GM10248 (cell line): ENCODE measurements at regions not wholly inside any gene's neighbourhood (a gene's known extent, or its start where the extent isn't known, plus 50 kb on each side); places are given as distances from the start of the nearest gene placed in this dataset.

ENCODE experiments used
- CTCF ChIA-PET: fragments of 300-600 bp; sonication (Branson Sonifier 250); formaldehyde crosslinking; extraction: SDS; loops from one replicate; lab custom pipeline; 2021; ENCODE audit warnings: antibody characterized with exemption; lab: Yijun Ruan, JAX
- POLR2A ChIA-PET: fragments of 350-650 bp; sonication (Branson Sonifier 250); formaldehyde crosslinking; extraction: SDS; loops from one replicate; lab custom pipeline; 2020; ENCODE audit warnings: antibody characterized with exemption; lab: Yijun Ruan, JAX
- DNase-seq: peaks from one replicate; pipeline ENCODE4 v3.0.0; 2012; ENCODE audit errors: extremely low spot score
- TF ChIP-seq, protein P1 (sequence below): IDR thresholded peaks from 2 replicates; pipeline ENCODE4 v1.5.1; 2012; ENCODE audit warnings: mild to moderate bottlenecking, low read depth; ENCODE audit errors: extremely low read depth, missing control alignments, control extremely low read depth

DNA sequence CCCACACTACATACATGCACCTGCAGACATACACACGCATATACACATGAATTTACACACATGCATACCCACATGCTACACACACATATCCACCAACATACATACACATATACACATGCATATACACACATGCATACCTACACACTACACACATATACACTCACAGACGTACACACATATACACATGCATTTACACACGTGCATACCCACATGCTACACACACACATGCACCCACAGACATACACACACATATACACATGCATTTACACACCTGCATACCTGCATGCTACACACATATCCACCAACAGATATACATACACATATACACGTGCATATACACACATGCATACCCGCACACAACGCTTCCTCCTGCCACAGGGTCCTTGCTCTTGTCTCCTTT, 61.2 kb upstream of the SLC25A33 start:
- ChIA-PET POLR2A (no interaction called here), CTCF (no interaction called here)
- TF ChIP-seq, protein P1, sequence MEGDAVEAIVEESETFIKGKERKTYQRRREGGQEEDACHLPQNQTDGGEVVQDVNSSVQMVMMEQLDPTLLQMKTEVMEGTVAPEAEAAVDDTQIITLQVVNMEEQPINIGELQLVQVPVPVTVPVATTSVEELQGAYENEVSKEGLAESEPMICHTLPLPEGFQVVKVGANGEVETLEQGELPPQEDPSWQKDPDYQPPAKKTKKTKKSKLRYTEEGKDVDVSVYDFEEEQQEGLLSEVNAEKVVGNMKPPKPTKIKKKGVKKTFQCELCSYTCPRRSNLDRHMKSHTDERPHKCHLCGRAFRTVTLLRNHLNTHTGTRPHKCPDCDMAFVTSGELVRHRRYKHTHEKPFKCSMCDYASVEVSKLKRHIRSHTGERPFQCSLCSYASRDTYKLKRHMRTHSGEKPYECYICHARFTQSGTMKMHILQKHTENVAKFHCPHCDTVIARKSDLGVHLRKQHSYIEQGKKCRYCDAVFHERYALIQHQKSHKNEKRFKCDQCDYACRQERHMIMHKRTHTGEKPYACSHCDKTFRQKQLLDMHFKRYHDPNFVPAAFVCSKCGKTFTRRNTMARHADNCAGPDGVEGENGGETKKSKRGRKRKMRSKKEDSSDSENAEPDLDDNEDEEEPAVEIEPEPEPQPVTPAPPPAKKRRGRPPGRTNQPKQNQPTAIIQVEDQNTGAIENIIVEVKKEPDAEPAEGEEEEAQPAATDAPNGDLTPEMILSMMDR = no peak

DNA sequence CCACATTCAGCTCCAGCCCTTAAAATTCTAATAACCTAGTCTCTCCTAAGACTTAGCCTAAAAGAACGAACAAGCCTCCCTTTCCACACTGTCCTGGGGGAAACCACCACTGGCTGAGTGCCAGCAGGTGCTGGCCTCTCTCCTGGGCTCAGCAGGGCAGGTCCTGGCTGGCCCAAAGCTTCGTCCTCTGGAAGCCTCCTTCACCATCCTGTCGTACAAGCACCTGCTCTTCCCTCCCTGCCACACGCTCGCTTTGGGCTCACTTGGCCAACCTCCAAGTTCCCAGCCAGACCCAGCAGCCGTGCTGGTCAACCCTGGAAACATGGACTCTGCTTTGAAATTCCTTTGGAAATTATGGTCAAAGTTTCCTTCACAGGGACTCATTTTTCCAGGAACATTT, 58.2 kb upstream of the SLC25A33 start:
- ChIA-PET CTCF (interaction anchor here (1.2 to 4.0 kb wide), 2 partner anchors 10 to 17 kb away, joined by 4 to 14 read pairs; no protein-coding TSS in a partner anchor), POLR2A (no interaction called here)
- TF ChIP-seq, protein P1 = no peak
- DNase-seq = no peak

More for the DNA sequence above, 61.2 kb upstream of the SLC25A33 start:
- no peak for DNase-seq

DNA sequence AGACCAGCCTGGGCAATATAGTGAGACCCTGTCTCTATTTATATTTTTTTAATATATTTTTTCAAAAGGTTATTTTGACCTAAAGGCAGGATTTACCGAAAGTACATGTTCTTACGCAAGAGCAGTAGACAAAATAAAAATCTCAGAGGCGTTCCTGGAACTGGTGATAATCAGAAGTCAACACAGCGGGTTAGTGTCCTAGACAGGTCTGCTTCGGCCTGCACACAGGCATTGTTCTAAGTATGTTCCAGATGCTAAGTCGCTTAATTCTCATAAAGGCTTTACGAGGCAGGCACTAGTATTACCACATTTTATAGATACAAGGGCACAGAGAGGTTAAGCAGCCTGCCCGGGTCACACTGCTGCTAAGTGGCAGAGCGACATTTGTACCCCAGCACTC, 56.9 kb upstream of the SLC25A33 start:
- POLR2A ChIA-PET = no interaction called here
- DNase-seq = no peak
- TF ChIP-seq, protein P1 = no peak
- CTCF ChIA-PET = interaction anchor here (4.0 to 4.1 kb wide), 2 partner anchors 9 to 13 kb away, joined by 14 to 18 read pairs; no protein-coding TSS in a partner anchor

DNA sequence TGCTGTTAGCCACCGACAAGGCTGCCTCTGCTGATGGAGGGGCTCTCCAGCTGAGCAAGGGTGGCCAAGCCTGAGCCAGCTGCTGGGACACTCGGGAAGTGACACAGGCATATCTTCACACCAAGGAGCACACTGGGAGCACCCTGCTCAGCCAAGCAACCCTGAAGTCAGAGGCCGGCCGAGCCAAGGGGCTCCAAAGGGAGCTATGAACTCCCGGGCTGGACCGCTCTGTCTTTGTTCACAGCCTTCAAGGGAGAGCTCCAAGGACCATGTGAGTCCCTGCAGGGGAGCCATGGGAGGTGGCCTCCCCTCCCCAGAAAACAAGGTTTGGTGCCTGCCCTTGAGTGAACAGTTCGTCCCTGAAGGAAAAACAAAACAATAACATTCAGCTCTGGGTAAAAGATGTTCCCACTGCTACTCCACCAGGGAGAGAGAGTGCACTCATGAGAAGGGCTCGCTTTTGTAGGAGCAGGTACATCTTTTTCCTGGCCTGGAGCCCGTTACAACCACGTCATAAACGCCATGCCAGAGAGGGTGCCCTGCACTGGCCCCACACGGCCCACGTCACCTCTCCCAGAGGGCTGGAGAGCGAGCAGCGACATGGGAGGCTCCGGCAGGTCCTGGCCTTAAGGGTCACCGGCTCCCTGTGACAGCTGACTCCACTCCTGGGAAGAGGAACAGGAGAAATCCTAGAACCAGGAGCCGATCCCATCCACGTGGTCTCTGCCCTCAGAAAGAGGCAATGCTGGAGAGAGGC, 56.3 kb upstream of the SLC25A33 start:
- ChIA-PET CTCF (interaction anchor here (0.6 to 4.1 kb wide), 4 partner anchors 8 to 372 kb away, joined by 3 to 18 read pairs (median 8); no protein-coding TSS in a partner anchor), POLR2A (no interaction called here)
- no peak for DNase-seq
- TF ChIP-seq, protein P1 = no peak

DNA sequence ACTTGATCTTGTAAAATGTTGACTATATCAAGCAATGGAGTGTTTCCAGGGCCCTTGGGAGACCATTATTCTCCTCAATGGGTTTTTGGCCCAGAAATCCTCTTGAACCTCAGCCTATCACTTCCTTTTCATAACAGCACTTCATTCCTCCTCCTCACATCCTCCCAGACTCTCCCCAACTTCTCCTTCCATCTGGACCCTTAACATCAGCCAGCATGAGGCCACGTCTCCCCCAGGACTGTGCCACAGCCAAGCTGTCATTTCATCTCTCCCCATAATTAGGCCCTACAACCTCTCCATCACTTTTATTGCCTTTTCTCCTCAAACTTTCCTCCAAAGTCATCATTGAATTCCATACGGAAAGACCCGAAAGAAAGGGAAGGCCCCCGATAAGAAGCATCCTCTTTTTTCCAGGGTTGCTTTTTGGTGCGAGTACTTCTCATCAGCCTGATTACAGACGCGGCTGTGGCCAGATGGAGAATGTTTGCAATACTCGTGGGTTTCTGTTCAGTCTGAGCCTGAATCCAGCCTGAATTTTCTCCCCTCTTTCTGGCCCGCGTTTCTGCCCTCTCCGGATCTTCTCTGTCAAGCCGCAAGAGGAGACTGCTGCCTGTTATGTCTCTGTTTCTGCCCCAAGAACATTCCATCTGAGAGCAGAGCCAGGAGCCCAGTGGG, 52.7 kb upstream of the SLC25A33 start:
- no peak for DNase-seq
- TF ChIP-seq, protein P1 = no peak
- CTCF ChIA-PET = no interaction called here
- POLR2A ChIA-PET = no interaction called here
